Esophagus muscularis mucosa (tissue), 3 donors: ENCODE measurements at regions not wholly inside any gene's neighbourhood (a gene's known extent, or its start where the extent isn't known, plus 50 kb on each side); places are given as distances from the start of the nearest gene placed in this dataset.

Experiments
- EP300 ChIP-seq: sonication (generic); formaldehyde crosslinking; IDR thresholded peaks from one replicate; pipeline ENCODE4 v1.6.1; 2017; ENCODE audit warnings: antibody characterized with exemption
- TF ChIP-seq, protein P1 (sequence below), 3 experiments: fragments of 200-600 bp in 2 of 3; fragments of 450-650 bp in 1 of 3; sonication (generic) in 2 of 3; IDR thresholded peaks; one replicate each; pipeline ENCODE4 v1.5.1; 2017 to 2019; ENCODE audit warnings: antibody characterized with exemption in 3 of 3, mild to moderate bottlenecking in 2 of 3, moderate library complexity in 1 of 3

DNA sequence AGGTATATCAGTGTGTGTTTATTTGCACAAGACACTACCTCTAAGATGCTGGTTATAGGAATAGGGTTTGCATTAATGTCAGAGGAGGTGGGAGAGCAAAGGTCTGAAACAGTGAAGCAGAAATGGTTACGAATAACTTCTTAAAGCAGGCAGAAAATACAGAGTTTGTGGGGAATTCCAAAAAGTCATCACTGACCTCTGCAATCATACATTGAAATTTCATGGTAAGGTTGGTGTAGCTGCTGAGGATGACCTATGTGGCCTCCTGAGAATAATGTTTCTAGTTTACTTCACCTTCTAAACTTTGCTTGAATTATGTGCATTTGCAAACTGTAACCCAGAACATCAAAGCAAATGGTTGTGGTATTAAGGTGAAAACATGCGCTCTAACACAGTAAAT is 280.1 kb downstream of the PCDH20 start:
- TF ChIP-seq, protein P1, sequence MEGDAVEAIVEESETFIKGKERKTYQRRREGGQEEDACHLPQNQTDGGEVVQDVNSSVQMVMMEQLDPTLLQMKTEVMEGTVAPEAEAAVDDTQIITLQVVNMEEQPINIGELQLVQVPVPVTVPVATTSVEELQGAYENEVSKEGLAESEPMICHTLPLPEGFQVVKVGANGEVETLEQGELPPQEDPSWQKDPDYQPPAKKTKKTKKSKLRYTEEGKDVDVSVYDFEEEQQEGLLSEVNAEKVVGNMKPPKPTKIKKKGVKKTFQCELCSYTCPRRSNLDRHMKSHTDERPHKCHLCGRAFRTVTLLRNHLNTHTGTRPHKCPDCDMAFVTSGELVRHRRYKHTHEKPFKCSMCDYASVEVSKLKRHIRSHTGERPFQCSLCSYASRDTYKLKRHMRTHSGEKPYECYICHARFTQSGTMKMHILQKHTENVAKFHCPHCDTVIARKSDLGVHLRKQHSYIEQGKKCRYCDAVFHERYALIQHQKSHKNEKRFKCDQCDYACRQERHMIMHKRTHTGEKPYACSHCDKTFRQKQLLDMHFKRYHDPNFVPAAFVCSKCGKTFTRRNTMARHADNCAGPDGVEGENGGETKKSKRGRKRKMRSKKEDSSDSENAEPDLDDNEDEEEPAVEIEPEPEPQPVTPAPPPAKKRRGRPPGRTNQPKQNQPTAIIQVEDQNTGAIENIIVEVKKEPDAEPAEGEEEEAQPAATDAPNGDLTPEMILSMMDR (IDR thresholded peaks at IDR 0.05): no peak
- no peak for TF ChIP-seq EP300
